GM12873 (cell line): ENCODE measurements at regions not wholly inside any gene's neighbourhood (a gene's known extent, or its start where the extent isn't known, plus 50 kb on each side); places are given as distances from the start of the nearest gene placed in this dataset.

ENCODE experiments used
- TF ChIP-seq, protein P1 (sequence below): IDR thresholded peaks from 2 replicates; pipeline ENCODE4 v1.5.1; 2012; ENCODE audit warnings: low read depth, mild to moderate bottlenecking, moderate library complexity, low read length, control low read depth; ENCODE audit not compliant: insufficient read depth; ENCODE audit errors: missing control alignments

DNA sequence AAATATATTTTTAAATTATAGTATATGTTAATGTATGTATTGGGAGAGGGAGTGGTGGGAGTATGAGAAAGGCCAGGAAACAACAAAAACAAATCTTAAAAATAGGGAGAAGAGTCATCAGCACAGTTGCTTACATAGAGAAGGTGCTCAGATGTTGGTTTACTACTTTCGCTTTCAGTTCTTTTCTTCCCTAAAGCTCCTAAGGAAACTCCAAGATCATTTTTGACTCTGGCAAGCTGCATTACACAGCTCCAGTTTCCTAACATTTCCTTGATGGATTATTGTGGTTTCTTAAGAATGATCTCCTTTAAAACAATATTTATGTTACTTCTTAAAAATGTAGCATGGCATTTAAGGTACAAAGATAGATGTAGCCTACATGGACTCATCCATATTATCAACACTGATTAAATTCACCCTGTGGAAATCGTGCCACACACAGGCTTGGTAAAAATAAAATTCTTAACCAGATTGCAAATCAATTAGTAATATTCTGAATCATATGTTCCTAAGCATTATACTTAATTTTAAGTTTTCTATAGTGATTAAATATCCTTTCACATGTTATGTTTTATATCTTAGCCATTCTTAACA, 118.0 kb upstream of the MAN1A1 start:
- TF ChIP-seq, protein P1, sequence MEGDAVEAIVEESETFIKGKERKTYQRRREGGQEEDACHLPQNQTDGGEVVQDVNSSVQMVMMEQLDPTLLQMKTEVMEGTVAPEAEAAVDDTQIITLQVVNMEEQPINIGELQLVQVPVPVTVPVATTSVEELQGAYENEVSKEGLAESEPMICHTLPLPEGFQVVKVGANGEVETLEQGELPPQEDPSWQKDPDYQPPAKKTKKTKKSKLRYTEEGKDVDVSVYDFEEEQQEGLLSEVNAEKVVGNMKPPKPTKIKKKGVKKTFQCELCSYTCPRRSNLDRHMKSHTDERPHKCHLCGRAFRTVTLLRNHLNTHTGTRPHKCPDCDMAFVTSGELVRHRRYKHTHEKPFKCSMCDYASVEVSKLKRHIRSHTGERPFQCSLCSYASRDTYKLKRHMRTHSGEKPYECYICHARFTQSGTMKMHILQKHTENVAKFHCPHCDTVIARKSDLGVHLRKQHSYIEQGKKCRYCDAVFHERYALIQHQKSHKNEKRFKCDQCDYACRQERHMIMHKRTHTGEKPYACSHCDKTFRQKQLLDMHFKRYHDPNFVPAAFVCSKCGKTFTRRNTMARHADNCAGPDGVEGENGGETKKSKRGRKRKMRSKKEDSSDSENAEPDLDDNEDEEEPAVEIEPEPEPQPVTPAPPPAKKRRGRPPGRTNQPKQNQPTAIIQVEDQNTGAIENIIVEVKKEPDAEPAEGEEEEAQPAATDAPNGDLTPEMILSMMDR, result no peak

DNA sequence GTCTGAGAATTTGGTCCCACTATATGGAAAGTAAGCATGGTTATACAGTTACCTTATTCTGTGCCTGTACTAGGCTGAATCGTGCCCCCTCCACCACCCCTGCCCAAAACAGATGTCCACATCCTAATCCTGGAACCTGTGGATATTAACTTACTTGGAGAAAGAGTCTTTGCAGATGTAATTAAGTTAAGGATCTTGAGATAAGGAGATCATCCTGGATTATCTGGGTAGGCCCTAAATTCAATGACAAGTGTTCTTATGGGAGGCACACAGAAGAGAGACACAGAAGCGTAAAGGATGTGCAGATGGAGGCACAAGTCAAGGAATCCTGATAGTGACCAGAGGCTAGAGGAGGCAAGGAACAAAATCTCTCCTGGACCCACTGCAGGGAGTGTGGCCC, 116.7 kb upstream of the MAN1A1 start:
- TF ChIP-seq, protein P1, result no peak

GRCh38 chr6:119463081-119463626, 113.6 kb upstream of the MAN1A1 start:
- TF ChIP-seq, protein P1, result no peak

DNA sequence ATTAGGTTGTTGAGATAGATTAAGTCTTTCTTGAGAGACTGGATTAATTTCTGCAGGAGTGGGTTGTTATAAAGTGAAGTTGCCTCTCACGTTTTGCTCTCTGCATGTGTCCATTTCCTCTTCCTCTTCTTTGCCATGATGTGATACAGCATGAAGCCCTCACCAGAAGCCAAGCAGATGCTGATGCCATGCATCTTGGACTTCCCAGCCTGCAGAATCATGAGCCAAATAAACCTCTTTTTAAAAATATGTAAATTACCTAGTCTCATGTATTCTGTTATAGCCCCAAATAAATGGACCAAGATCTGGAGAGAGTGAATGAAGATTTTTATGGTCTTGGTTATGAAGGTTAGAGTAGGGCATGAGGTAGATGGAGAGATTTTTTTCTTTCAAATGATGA, 111.6 kb upstream of the MAN1A1 start:
- TF ChIP-seq, protein P1, result no peak

- TF ChIP-seq, protein P1, result no peak
These were observed 109.8 kb upstream of the MAN1A1 start for GRCh38 chr6:119459207-119459974.

GRCh38 chr6:119454714-119455113, 105.2 kb upstream of the MAN1A1 start:
- TF ChIP-seq, protein P1, result no peak
